Chondrocyte (in vitro differentiated cells): ENCODE measurements at regions not wholly inside any gene's neighbourhood (a gene's known extent, or its start where the extent isn't known, plus 50 kb on each side); places are given as distances from the start of the nearest gene placed in this dataset.

Experiments
- DNase-seq: peaks from one replicate; pipeline ENCODE4 v3.0.0; 2021; ENCODE audit warnings: mixed read lengths, low spot score
- H3K27ac Mint-ChIP-seq: one replicate; pipeline ENCODE4 v1.8.0; 2021; ENCODE audit warnings: mild to moderate bottlenecking, moderate library complexity, mixed read lengths; ENCODE audit not compliant: unreplicated experiment
- H3K27me3 Mint-ChIP-seq: 2 replicates; pipeline ENCODE4 v1.8.0; 2021; ENCODE audit warnings: low read depth, mixed read lengths
- H3K36me3 Mint-ChIP-seq: 2 replicates; pipeline ENCODE4 v1.8.0; 2021; ENCODE audit warnings: low read depth, mixed read lengths
- H3K4me1 Mint-ChIP-seq: 2 replicates; pipeline ENCODE4 v1.8.0; 2021; ENCODE audit warnings: low read depth, mild to moderate bottlenecking, mixed read lengths
- H3K4me3 Mint-ChIP-seq: one replicate; pipeline ENCODE4 v1.8.0; 2021; ENCODE audit warnings: mild to moderate bottlenecking, moderate library complexity, mixed read lengths; ENCODE audit not compliant: unreplicated experiment
- H3K9me3 Mint-ChIP-seq: 2 replicates; pipeline ENCODE4 v1.8.0; 2021; ENCODE audit warnings: low read depth, mixed read lengths
- TF ChIP-seq, protein P1 (sequence below): fragments of 200-600 bp; sonication (generic); IDR thresholded peaks from 2 replicates; pipeline ENCODE4 v1.5.0; 2021; ENCODE audit warnings: antibody characterized with exemption, mild to moderate bottlenecking, moderate library complexity

GRCh38 chr21:26652854-26653253 is 79.8 kb upstream of the CYYR1 start:
- H3K4me1 Mint-ChIP-seq: no peaks in the 10 kb centered on the region
- no peak overlapping the region for H3K4me3 Mint-ChIP-seq
- no peak for DNase-seq
- peaks cover 2% of the 10 kb centered on the region for H3K27me3 Mint-ChIP-seq
- no peaks in the 10 kb centered on the region for H3K9me3 Mint-ChIP-seq
- H3K36me3 Mint-ChIP-seq: no peaks in the 10 kb centered on the region
- TF ChIP-seq, protein P1, sequence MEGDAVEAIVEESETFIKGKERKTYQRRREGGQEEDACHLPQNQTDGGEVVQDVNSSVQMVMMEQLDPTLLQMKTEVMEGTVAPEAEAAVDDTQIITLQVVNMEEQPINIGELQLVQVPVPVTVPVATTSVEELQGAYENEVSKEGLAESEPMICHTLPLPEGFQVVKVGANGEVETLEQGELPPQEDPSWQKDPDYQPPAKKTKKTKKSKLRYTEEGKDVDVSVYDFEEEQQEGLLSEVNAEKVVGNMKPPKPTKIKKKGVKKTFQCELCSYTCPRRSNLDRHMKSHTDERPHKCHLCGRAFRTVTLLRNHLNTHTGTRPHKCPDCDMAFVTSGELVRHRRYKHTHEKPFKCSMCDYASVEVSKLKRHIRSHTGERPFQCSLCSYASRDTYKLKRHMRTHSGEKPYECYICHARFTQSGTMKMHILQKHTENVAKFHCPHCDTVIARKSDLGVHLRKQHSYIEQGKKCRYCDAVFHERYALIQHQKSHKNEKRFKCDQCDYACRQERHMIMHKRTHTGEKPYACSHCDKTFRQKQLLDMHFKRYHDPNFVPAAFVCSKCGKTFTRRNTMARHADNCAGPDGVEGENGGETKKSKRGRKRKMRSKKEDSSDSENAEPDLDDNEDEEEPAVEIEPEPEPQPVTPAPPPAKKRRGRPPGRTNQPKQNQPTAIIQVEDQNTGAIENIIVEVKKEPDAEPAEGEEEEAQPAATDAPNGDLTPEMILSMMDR: no peak
- no peak overlapping the region for H3K27ac Mint-ChIP-seq

GRCh38 chr21:26641062-26641461 is 68.0 kb upstream of the CYYR1 start:
- Mint-ChIP-seq H3K27me3 (peaks cover 3% of the 10 kb centered on the region), H3K4me3 (no peak overlapping the region)
- TF ChIP-seq, protein P1: no peak

GRCh38 chr21:26637201-26637745 is 64.2 kb upstream of the CYYR1 start:
- DNase-seq: no peak

More at GRCh38 chr21:26641062-26641461, 68.0 kb upstream of the CYYR1 start:
- no peak for DNase-seq
- no peaks in the 10 kb centered on the region for H3K9me3 Mint-ChIP-seq
- H3K27ac Mint-ChIP-seq: no peak overlapping the region
- no peaks in the 10 kb centered on the region for H3K4me1 Mint-ChIP-seq
- no peaks in the 10 kb centered on the region for H3K36me3 Mint-ChIP-seq

GRCh38 chr21:26635681-26636080 is 62.6 kb upstream of the CYYR1 start:
- H3K4me1 Mint-ChIP-seq: no peaks in the 10 kb centered on the region
- no peak overlapping the region for H3K4me3 Mint-ChIP-seq
- H3K27me3 Mint-ChIP-seq: no peaks in the 10 kb centered on the region
- no peak for DNase-seq
- peaks cover 9% of the 10 kb centered on the region for H3K9me3 Mint-ChIP-seq
- TF ChIP-seq, protein P1: no peak
- peaks cover 2% of the 10 kb centered on the region for H3K36me3 Mint-ChIP-seq
- H3K27ac Mint-ChIP-seq: no peak overlapping the region

More at GRCh38 chr21:26637201-26637745, 64.2 kb upstream of the CYYR1 start:
- H3K4me1 Mint-ChIP-seq: no peaks in the 10 kb centered on the region
- H3K27ac Mint-ChIP-seq: no peak overlapping the region
- H3K9me3 Mint-ChIP-seq: peaks cover 3% of the 10 kb centered on the region
- TF ChIP-seq, protein P1: no peak
- no peak overlapping the region for H3K4me3 Mint-ChIP-seq
- H3K27me3 Mint-ChIP-seq: no peaks in the 10 kb centered on the region
- H3K36me3 Mint-ChIP-seq: no peaks in the 10 kb centered on the region

DNA sequence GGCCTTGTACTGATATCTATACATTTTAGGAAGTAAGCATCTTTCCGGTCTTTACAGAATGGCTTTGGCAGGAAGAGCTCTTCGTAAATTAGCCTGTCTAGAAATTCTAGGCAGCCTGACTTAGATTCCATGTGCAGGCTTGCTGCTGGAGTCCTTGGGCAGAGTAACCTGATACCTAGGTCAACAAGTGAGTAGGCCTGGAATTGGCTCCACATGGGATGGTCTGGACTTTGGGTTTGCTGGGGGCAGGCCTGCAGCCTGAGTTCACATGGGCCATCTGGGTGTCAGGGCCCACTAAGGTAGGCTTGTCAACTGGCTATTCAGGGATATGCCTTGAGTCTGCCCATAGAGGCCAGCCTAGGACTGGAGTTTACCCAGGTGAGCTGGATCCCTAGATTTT is 59.6 kb upstream of the CYYR1 start:
- Mint-ChIP-seq H3K36me3 (peaks cover 2% of the 10 kb centered on the region), H3K4me3 (no peak overlapping the region), H3K27me3 (no peaks in the 10 kb centered on the region), H3K27ac (no peak overlapping the region), H3K4me1 (no peaks in the 10 kb centered on the region), H3K9me3 (peaks cover 10% of the 10 kb centered on the region)
- TF ChIP-seq, protein P1: no peak
- DNase-seq: no peak
